ENCODE measurements at regions not wholly inside any gene's neighbourhood (a gene's known extent, or its start where the extent isn't known, plus 50 kb on each side); places are given as distances from the start of the nearest gene placed in this dataset.
A peak's percentile ranks its signal among the peaks of the same experiment; 100 is the strongest.

DNA sequence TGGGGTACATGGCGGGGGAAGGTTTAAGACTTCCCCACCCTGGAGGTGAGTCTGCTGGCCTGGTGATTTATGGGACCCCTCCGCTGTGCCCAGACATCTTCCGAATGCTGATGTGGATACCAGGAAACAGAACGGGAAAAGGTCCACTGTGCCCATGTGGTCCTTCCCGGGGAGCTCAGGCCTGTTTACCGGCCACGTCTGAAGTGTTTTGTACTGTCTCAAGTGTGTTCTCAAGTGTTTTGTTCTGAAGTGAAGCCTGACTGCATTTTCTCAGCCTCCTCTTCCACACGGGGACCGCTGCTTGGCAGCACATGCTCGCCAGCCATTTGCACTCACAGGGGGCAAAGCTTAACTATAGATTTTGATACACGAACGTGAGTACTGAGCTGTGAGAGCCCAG is 127.2 kb downstream of the TEX36 start:
- no peak for DNase-seq (ENCODE audit: extremely low read depth in 1 of 11, low read depth in 9 of 11, low spot score in 4 of 11)

DNA sequence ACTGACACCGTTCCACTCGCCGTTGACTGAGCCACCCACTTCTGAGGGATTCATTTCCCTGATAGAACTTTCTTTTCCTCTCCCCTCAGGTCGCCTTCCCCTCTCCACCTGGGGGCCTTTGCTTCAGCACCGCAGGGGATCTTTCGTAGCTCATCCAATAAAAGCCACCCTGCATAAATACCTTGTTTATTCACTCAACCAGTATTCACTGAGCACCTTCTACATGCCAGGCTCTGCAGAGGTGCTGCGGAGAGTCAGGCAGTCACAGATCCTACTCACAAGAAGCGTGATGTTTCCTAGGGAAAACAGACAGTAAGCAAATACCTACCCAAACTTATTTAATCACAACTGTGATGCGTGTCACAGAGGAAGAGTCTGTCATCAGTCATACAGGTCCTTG is 127.7 kb downstream of the TEX36 start:
- DNase-seq (ENCODE audit: extremely low read depth in 1 of 11, low read depth in 9 of 11, low spot score in 4 of 11), result no peak

DNA sequence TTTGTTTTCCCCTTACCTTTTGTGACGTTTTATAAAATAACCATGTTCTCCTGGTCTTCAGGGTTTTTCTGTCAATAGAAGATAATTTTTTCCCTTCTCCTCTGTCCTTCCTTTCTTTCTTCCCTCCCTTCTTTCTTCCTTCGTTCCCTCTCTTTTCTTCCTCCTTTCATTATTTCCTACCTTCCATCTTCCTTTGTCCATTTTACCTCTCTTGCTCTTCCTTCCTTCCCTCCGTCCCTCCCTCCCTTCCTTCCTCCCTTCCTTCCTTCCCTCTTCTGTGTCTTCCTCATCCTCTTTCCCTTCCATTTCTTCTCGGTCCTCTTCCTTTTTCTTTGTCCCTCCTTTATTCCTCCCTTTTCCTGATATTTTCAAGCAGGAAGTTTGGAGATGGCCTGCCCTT is 128.2 kb downstream of the TEX36 start:
- no peak for DNase-seq (ENCODE audit: extremely low read depth in 1 of 11, low read depth in 9 of 11, low spot score in 4 of 11)

DNA sequence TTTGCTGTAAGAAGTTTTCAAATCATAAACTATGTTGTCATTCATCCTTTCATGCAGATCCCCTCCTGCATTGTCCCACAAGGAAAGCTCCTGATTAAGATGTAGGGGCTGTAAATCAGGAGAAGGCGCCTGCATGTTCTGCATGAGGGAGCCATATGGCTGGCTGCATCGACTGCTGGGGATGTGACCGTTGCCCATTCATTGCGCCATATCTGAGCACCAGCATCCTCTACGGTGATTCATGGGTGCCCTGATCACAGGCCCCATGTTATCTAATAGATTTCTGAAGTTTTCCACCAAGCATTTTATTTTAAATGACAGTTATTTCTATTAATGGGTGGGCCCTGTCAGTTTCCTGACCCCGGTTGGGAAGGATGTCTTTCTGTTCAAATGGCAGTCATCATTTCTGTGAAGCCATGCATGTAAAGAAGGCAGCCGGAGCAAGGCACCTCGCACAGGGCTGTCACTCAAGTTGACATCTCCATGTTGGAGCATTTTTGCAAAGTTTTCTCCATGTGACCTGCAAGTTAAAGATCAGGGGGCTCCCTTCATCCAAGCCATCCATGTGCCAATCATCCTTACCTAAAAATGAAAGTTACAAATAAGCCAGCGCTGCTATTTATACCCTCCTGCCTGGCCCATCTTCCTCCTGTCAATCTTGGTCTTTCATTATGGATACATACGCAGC is 128.8 kb downstream of the TEX36 start:
- DNase-seq (ENCODE audit: extremely low read depth in 1 of 11, low read depth in 9 of 11, low spot score in 4 of 11), result no peak

DNA sequence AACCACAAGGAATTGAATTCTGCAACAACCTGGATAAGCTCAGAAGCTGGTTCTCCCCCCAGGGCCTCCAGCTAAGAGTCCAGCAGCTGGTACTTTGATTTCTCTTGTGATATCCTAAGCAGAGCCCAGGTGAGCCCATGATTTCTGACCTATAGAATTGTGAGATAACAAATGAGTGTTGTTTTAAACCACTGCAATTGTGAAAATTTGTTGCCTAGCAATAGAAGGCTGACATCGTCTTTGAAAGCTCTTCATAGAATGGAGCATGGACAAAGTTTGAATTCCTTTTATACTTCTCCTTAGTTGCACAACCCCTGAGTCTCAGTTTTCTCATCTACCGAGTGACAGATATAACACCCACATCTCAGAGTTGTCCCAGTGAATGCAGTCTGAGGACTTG is 129.9 kb downstream of the TEX36 start:
- DNase-seq (ENCODE audit: extremely low read depth in 1 of 11, low read depth in 9 of 11, low spot score in 4 of 11), result no peak

DNA sequence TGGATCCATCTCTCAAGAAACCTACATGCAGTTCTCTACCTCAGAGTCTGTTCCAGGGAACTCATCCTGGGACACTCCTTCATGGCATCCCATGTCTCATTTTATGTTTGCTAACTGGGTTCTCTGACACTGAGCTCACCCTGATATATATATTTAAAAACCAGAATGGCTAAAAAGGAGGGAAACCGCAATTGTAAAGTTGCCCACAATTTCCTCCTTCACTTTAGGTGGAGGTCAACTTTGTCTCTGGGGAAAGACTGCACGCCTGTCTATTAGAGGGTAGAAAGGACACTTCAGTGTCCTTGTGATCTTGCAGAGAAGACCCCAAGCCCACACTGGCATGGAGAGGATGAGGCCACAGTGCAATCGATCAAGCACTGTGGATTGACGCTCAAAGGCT is 131.7 kb downstream of the TEX36 start:
- DNase-seq (ENCODE audit: extremely low read depth in 1 of 11, low read depth in 9 of 11, low spot score in 4 of 11), result no peak

DNA sequence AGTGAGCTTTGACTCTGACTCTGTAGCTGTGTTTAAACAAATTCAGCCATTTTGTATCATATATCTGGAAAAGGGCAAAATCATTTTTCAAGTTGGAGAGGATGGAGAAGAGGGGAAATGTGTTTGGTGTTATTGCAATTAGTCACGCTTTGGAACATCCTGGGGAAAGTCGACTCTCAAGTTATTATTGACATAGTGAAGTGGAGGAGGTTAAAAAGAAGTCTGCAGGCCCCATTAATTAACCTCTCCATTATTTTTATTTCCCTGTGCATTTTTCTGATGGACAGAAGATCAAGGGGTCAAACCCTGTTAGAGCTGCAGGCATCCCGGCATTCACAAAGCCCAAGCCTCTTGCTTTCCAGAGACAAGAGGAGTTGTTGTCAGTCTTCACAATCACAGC is 132.6 kb downstream of the TEX36 start:
- DNase-seq (ENCODE audit: extremely low read depth in 1 of 11, low read depth in 9 of 11, low spot score in 4 of 11), result no peak

DNA sequence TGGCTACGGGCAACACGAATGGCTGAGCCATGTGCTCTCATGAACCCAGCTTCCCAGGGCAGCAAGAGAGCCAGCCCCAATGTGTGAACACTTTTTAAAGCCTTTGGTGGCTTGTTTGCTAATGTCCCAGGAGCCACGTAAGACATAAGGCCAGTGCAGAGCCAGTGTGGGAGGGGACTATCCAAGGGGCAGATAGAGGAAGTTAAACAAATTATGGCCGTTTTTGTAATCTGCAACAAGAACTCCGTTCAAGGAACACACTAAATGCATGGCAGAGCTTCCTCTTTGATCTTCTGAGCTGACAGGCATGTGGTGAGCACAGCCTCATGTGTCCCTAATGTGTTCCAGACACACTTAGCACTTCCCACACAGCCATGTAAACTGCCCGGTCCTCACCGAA is 133.3 kb downstream of the TEX36 start:
- no peak for DNase-seq (ENCODE audit: extremely low read depth in 1 of 11, low read depth in 9 of 11, low spot score in 4 of 11)

DNA sequence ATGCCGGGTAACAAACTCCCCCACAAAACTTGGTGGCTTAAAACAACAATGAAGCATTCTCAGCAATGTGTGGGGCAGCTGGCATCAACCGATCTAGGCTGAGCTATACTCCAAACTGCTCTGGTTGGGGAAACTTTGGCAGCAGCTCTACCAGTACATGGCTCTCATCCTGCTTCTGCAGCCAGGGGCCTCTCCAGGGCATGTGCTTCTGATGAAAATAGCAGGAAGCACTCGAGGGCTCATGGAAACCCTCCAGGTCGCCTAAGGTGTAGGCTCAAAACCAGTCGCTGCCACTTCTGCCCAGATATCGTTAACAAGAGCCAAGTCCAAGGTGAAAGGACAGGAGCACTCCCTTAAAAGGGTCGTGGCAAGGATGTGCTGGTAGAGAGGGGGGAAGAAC is 134.1 kb downstream of the TEX36 start:
- DNase-seq (ENCODE audit: extremely low read depth in 1 of 11, low read depth in 9 of 11, low spot score in 4 of 11), result no peak

DNA sequence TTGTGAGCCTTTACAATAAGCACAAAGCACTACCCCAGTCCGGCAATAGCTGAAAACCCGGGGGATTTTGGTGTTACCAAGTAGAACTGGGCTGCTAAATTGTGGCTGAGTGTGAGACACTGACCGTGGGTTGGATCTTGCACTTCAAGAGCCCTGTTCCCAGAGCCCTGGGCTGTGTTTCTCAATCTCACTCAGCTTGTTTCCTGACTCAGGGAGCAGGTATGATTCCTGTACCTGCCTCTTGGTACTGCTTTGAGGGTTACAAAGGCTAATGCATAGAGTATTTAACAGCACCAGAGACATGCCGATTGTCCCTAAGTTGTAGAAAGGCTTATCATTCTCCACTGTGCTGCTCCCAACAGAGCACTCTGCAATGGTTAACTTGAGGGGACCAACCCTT is 134.6 kb downstream of the TEX36 start:
- DNase-seq (ENCODE audit: extremely low read depth in 1 of 11, low read depth in 9 of 11, low spot score in 4 of 11), result no peak

DNA sequence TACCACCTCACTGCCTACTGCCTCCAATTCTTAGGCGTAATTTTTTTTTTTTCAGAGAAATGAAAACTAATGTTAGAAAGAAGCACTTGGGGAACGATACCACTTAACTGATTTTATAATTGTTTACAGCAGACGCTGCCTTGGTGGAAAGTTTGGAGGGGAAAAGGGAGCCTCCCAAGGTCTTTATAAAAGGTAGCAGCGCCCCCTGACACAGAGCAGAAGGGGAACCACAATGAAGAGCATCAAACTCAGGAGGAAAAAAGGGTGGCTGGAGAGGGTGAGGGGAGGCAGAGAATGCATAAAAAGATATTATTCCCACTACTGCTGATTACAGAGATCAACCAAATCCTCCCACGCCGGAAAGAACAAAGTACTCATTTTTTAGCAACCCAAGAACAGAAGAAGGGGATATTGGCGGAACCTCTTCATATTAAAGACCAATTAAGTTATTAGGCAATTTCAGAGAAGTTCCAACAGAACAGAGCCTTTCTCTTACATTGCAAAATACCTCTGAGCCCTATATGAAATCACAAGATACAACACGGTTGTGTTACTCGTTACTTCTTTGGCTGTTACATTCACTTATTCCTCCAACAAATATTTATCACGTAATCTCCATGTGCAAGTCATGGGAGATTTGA is 135.8 kb downstream of the TEX36 start:
- no peak for DNase-seq (ENCODE audit: extremely low read depth in 1 of 11, low read depth in 9 of 11, low spot score in 4 of 11)

DNA sequence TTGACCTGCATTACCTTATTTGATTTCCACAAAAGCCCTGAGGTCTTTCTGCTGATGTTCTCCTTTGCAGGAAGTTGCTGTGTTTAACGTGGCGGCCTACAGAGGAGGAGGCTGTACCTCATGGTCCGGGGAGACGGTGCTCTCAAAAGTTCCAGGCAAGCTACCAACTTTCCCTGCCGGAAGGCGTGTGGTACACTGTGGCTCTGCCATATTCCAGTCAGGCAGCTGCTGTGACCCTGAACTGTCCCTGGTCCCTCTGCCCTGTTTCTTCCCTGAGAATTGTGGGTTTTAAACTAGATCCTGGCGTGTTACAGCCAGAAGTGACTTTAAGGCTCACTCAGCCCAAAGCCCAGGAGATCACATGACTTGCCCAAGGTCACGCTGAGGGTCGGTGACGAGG is 139.2 kb downstream of the TEX36 start:
- DNase-seq (ENCODE audit: extremely low read depth in 1 of 11, low read depth in 9 of 11, low spot score in 4 of 11), result no peak

DNA sequence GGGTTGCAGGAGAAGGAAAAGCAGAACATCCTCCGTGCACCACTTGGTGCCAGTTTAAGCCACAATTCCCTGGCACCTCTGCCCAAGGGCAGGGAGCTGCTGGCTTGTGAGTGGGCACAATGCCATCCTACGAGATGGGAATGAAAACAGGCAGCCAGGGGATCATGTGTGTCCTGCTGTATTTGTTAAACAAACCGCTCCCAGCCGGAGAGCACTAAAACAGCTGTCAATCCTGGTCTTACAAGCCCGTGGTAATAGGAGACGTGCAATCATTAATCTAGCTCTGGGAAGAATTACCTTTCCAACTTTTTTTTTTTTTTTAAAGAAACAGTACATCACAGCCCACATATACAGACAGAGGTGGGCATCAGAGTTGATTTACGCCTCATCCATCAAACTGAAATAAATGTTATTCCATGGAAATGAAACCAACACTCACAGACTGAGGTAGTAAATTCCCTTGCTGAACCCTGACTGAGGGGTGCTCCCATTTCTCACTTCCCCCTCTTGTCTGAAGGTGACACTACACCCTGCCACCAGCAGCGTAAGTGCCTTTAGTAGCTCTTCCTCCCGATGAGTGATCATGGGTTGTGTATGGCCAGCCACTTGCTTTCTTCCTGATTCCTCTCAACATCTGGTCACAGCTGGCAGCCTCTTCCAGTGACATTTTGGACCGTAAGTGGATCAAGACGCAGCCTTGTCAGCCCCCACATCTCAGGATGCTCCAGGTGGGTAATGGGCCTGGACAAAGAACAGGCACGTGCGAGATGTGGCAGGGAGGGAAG is 143.8 kb downstream of the TEX36 start:
- DNase-seq (ENCODE audit: extremely low read depth in 1 of 11, low read depth in 9 of 11, low spot score in 4 of 11), result peak; percentile 17 to 76 (median 46)

DNA sequence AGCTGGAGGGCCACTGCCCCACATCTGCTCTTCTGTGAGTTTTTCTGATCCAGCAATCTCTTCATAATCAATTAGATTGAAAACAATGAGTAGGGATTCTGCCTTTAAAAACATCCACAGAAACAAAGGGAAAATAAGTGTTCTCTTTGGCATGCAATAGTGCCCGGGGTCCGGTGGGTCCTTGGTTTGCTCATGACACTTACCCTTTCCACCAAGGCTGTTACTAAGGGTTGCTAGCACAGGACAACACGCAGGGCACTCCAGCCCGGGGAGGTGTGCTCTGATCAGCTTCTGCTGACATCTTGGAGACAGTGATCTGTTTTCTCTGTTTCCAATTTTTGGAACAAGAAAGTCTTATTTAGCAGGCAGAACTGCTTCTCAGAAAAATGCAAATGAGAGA is 146.7 kb downstream of the TEX36 start:
- DNase-seq (ENCODE audit: extremely low read depth in 1 of 11, low read depth in 9 of 11, low spot score in 4 of 11), result no peak

DNA sequence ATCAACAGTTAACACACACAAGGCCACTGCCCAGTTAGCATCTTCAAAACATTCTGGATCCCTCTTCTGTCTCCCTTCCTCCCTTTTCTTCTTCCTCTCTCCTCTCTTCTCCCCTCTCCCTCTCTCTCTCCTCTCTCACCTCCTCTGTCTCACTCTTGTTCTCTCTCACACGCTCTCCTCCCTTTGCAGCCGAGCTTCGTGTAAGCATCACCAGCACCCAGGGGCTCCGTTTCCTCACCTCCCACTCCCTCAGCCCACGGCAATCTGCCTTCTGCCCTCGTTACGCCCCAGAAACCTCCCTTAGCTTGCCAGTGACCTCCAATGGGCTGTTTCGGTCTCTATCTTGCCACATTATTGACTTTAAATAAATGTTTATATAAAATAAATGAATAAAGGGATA is 147.4 kb downstream of the TEX36 start:
- no peak for DNase-seq (ENCODE audit: extremely low read depth in 1 of 11, low read depth in 9 of 11, low spot score in 4 of 11)

DNA sequence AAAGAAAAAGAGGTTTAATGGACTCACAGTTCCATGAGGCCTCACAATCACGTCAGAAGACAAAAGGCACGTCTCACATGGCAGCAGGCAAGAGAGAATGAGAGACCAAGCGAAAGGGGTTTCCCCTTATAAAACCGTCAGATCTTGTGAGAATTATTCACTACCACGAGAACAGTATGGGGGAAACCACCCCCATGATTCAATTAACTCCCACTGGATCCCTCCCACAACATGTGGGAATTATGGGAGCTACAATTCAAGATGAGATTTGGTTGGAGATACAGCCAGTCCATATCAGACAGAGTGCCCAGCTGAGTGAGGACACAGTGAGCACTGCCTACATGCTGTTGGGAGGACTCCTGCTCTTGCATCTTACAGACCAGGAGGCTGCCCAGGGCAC is 148.4 kb downstream of the TEX36 start:
- DNase-seq (ENCODE audit: extremely low read depth in 1 of 11, low read depth in 9 of 11, low spot score in 4 of 11), result no peak

DNA sequence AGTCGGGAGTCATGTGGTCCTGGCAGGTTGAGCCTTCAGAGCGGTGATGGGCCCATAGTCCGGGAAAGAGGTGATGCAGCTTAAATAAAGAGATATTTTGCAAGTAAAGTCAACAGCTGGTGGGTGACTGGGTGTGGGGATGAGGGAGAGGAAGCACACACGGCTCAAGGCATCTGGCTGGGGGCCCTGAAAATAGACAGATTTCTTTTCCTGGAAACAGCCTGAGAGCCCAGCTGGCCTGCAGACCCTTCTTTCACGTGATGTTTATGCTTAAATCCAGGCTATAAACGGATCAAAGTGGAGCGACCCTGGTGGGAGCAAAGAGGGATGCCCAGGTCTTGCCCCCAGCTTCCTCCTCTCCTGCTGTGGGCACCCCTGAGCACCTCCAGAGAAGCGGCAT is 149.1 kb downstream of the TEX36 start:
- no peak for DNase-seq (ENCODE audit: extremely low read depth in 1 of 11, low read depth in 9 of 11, low spot score in 4 of 11)

DNA sequence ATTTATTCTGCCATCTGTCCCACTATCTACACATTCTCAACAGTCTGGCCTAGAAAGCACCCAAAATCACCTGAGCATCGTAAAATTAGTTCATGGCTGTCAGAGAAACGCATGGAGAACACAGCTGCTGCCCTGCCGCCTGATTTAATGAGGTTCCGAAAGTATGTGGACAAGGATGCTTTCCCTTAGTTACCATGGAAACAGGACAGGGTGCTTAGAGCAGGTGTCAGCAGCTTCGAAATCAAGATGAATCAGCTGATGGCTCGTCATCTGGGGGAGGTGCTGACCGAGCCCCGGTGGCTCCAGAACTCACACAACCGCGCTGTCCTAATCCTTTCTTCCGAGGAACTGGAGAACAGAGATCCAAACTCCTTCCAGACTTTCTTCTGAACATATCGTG is 151.5 kb downstream of the TEX36 start:
- DNase-seq (ENCODE audit: extremely low read depth in 1 of 11, low read depth in 9 of 11, low spot score in 4 of 11), result peak in 9 of 11 donors; percentile 11 to 67 (median 41)

DNA sequence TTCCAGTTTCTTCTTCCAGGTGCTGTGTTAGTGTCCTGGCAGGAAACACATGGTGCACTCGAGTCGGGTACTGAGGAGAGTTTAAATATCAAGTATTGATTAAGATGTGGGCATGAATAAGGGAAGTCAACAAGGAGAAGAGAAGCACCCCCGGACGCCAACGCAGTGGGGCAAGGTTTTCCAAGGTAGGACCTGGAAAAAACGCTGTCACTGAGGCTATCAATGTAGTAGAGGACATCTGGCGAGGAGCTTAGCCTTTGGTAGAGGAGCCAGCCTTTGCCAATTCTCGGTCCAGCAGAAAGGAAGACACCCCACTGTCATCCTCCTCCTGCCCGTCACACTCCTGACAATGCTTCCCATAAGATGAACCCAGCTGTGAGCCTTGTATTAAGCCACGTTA is 159.6 kb downstream of the TEX36 start:
- no peak for DNase-seq (ENCODE audit: extremely low read depth in 1 of 11, low read depth in 9 of 11, low spot score in 4 of 11)
